K562 (cell line): ENCODE measurements at regions not wholly inside any gene's neighbourhood (a gene's known extent, or its start where the extent isn't known, plus 50 kb on each side); places are given as distances from the start of the nearest gene placed in this dataset.

ENCODE experiments used
- ATAC-seq: fragments of 200-7000 bp; cut with Tn5 transposase; 3 replicates; pipeline ENCODE4 v1.9.1; 2020; ENCODE audit warnings: moderate library complexity
- BruUV-seq: library from RNA; stranded (reverse); fragments of 400-500 nt; replicated peaks from 2 replicates; lab custom pipeline; 2021; lab: Mats Ljungman, UMichigan
- CTCF ChIA-PET: fragments of 300-600 bp; formaldehyde crosslinking; extraction: SDS; loops from one replicate; lab custom pipeline; 2021; ENCODE audit warnings: low intra/inter-chr PET ratio; lab: Yijun Ruan, JAX
- POLR2A ChIA-PET: fragments of 300-600, 350-650 bp; sonication (Branson Sonifier 250); formaldehyde crosslinking; extraction: SDS; loops from one replicate; lab custom pipeline; 2021; ENCODE audit warnings: antibody characterized with exemption, inconsistent platforms; lab: Yijun Ruan, JAX
- DNase-seq, 4 experiments: peaks; one replicate each; pipeline versions ENCODE4 v3.0.0 to v3.0.0-alpha.2; 2011 to 2018; ENCODE audit warnings: low spot score in 3 of 4, mixed read lengths in 3 of 4; ENCODE audit errors: extremely low read depth in 1 of 4
- FAIRE-seq: peaks from 2 replicates; lab custom pipeline; 2011; peaks lifted over from hg19 to GRCh38; lab: Jason Lieb, UNC
- H2AFZ ChIP-seq: 2 replicates; pipeline ENCODE4 v1.6.0; 2011; ENCODE audit warnings: low read depth, low read length, control low read depth, inconsistent platforms
- H3K27ac ChIP-seq: fragments of 200-600 bp; 3 replicates; pipeline ENCODE4 v1.8.0; 2011; ENCODE audit warnings: low read depth, mild to moderate bottlenecking, control low read depth, inconsistent platforms, low read length, moderate library complexity, mixed read lengths; ENCODE audit errors: extremely low read depth
- H3K27me3 ChIP-seq, 2 experiments: fragments of 300-600 bp in 1 of 2; 2 replicates in 1 of 2; 3 replicates in 1 of 2; pipeline versions ENCODE4 v1.6.0 to v1.8.0; 2011; ENCODE audit warnings: inconsistent platforms in 2 of 2, low read length in 2 of 2, mild to moderate bottlenecking in 1 of 2, mixed read lengths in 1 of 2, moderate library complexity in 1 of 2; ENCODE audit not compliant: control insufficient read depth in 2 of 2, insufficient read depth in 2 of 2
- H3K36me3 ChIP-seq: fragments of 300-600 bp; 3 replicates; pipeline ENCODE4 v1.8.0; 2011; ENCODE audit warnings: mild to moderate bottlenecking, low read length, inconsistent platforms; ENCODE audit not compliant: control insufficient read depth, insufficient read depth
- H3K4me1 ChIP-seq, 2 experiments: fragments of 200-600 bp in 1 of 2; replicated peaks in 1 of 2; 2 replicates in 1 of 2; 3 replicates in 1 of 2; pipeline versions ENCODE4 v1.5.1 to v1.8.0; 2011; ENCODE audit warnings: inconsistent platforms in 2 of 2, low read length in 2 of 2, mild to moderate bottlenecking in 1 of 2, mixed read lengths in 1 of 2, moderate library complexity in 1 of 2; ENCODE audit not compliant: control insufficient read depth in 2 of 2, insufficient read depth in 2 of 2
- H3K4me2 ChIP-seq: 2 replicates; pipeline ENCODE4 v1.6.1; 2011; ENCODE audit warnings: low read length, control low read depth, inconsistent platforms, mixed read lengths; ENCODE audit not compliant: insufficient read depth
- H3K4me3 ChIP-seq: fragments of 200-600 bp; sonication (generic), shearing (Covaris generic); 2 replicates; pipeline ENCODE4 v1.5.1; 2016; ENCODE audit warnings: control low read depth, inconsistent platforms
- H3K79me2 ChIP-seq: fragments of 200-600 bp; 3 replicates; pipeline ENCODE4 v1.8.0; 2011; ENCODE audit warnings: low read length, inconsistent platforms; ENCODE audit not compliant: control insufficient read depth, insufficient read depth
- H3K9ac ChIP-seq, 2 experiments: 2 replicates each; pipeline versions ENCODE4 v1.6.0 to v1.6.1; 2011; ENCODE audit warnings: low read depth in 2 of 2, low read length in 2 of 2, control low read depth in 1 of 2, inconsistent platforms in 1 of 2, mild to moderate bottlenecking in 1 of 2, mixed read lengths in 1 of 2; ENCODE audit not compliant: insufficient read depth in 1 of 2
- H3K9me1 ChIP-seq: one replicate; pipeline ENCODE4 v1.6.0; 2011; ENCODE audit warnings: inconsistent platforms, mild to moderate bottlenecking, low read length, moderate library complexity; ENCODE audit not compliant: control insufficient read depth, insufficient read depth
- H3K9me3 ChIP-seq: replicated peaks from 2 replicates; pipeline ENCODE4 v1.5.1; 2011; ENCODE audit warnings: low read depth, low read length, inconsistent platforms; ENCODE audit not compliant: control insufficient read depth, insufficient read depth
- H4K20me1 ChIP-seq: replicated peaks from 2 replicates; pipeline ENCODE4 v1.6.1; 2011; ENCODE audit warnings: low read length, inconsistent platforms, mixed read lengths; ENCODE audit not compliant: control insufficient read depth, insufficient read depth
- ADNP ChIP-seq: fragments of 200-800 bp; sonication (Bioruptor generic); IDR thresholded peaks from 2 replicates; pipeline ENCODE4 v1.6.1; 2016; ENCODE audit warnings: missing genetic modification characterization, missing compliant biosample characterization
- AFF1 ChIP-seq, 2 experiments: fragments of 450-650 bp; IDR thresholded peaks; 2 replicates each; pipeline ENCODE4 v1.6.1; 2018; ENCODE audit warnings: mild to moderate bottlenecking in 2 of 2, low read depth in 1 of 2; ENCODE audit not compliant: partially characterized antibody in 2 of 2
- CREB1 ChIP-seq, 2 experiments: sonication (generic) in 1 of 2; formaldehyde crosslinking in 1 of 2; IDR thresholded peaks; 2 replicates each; pipeline versions ENCODE4 v1.6.1 to v1.8.0; 2012 to 2022; ENCODE audit warnings: inconsistent platforms in 1 of 2, mild to moderate bottlenecking in 1 of 2, missing genetic modification reagents in 1 of 2, moderate library complexity in 1 of 2
- DLX4 ChIP-seq: fragments of 250-450 bp; sonication (Bioruptor Pico); IDR thresholded peaks from 2 replicates; pipeline ENCODE4 v1.6.1; 2021; ENCODE audit warnings: mild to moderate bottlenecking
- ELK3 ChIP-seq: fragments of 450-650 bp; formaldehyde crosslinking; IDR thresholded peaks from 2 replicates; pipeline ENCODE4 v1.4.0; 2020; ENCODE audit warnings: mild to moderate bottlenecking
- ILK ChIP-seq: fragments of 450-650 bp; IDR thresholded peaks from 2 replicates; pipeline ENCODE4 v1.6.1; 2016; ENCODE audit warnings: missing genetic modification characterization, low read depth, mild to moderate bottlenecking, missing compliant biosample characterization, moderate library complexity, borderline replicate concordance
- KDM1A ChIP-seq, 2 experiments: fragments of 450-650 bp; IDR thresholded peaks; 2 replicates each; pipeline ENCODE4 v1.6.1; 2016; ENCODE audit warnings: mild to moderate bottlenecking in 2 of 2
- PTTG1 ChIP-seq: fragments of 450-650 bp; IDR thresholded peaks from 2 replicates; pipeline ENCODE4 v1.6.1; 2016; ENCODE audit warnings: low read depth, mild to moderate bottlenecking, missing genetic modification characterization, missing compliant biosample characterization
- TGIF2 ChIP-seq: sonication (generic); formaldehyde crosslinking; IDR thresholded peaks from 2 replicates; pipeline ENCODE4 v1.8.1; 2022; ENCODE audit warnings: mild to moderate bottlenecking, missing genetic modification reagents, moderate library complexity
- XRCC5 ChIP-seq: fragments of 200-400 bp; formaldehyde crosslinking; IDR thresholded peaks from 2 replicates; pipeline ENCODE4 v1.6.1; 2017; ENCODE audit warnings: low read depth, mild to moderate bottlenecking, low read length
- ZBTB49 ChIP-seq: sonication (generic); formaldehyde crosslinking; IDR thresholded peaks from 2 replicates; pipeline ENCODE4 v1.8.0; 2022; ENCODE audit warnings: missing genetic modification reagents, mild to moderate bottlenecking, borderline replicate concordance
- ZBTB8A ChIP-seq: fragments of 450-650 bp; IDR thresholded peaks from 2 replicates; pipeline ENCODE4 v1.6.1; 2018; ENCODE audit warnings: mild to moderate bottlenecking, moderate library complexity; ENCODE audit not compliant: partially characterized antibody
- WGBS: fragments of 100-300 bp; shearing (Covaris generic); methylation state at CpG from one replicate; pipeline ENCODE4 v1.1.6; 2016; ENCODE audit warnings: low coverage, mixed read lengths; ENCODE audit not compliant: insufficient coverage; ENCODE audit errors: missing lambda C conversion rate; 5-methylcytosine and 5-hydroxymethylcytosine counted together
- in situ Hi-C: fragments of 300-500 bp; cut with MboI; formaldehyde crosslinking; loops from 4 replicates; pipeline ENCODE4 v1.15.0; 2018; ENCODE audit warnings: inconsistent platforms, mixed read lengths
- intact Hi-C: fragments of 100-400 bp; cut with micrococcal nuclease; formaldehyde crosslinking; loops from 2 replicates; pipeline ENCODE4 v1.14.2; 2022

GRCh38 chr1:55578646-55579045 is 363.5 kb upstream of the USP24 start (continued):
- TF ChIP-seq ILK (no peak), TGIF2 (no peak), ZBTB49 (CRISPR knock-in tag) (no peak), DLX4 (CRISPR knock-in tag) (no peak), ADNP (tag) (no peak)

- in situ Hi-C loops (no loop called here), intact Hi-C loops (no loop called here)
- ATAC-seq (no peak), FAIRE-seq (no peak), DNase-seq (no peak)
- POLR2A ChIA-PET = interaction anchor here (0.8 kb wide), 1 partner anchor 23 kb away, joined by 3 read pairs; no protein-coding TSS in a partner anchor
- Histone ChIP-seq H3K79me2 (no peaks in the 10 kb centered on the region), H4K20me1 (no peaks in the 10 kb centered on the region), H3K27me3 (no peaks in the 10 kb centered on the region), H3K36me3 (no peaks in the 10 kb centered on the region), H3K4me2 (no peak overlapping the region), H3K9me1 (no peaks in the 10 kb centered on the region), H3K27ac (no peak overlapping the region), H3K9ac (no peak overlapping the region), H3K4me1 (no peaks in the 10 kb centered on the region), H3K9me3 (no peaks in the 10 kb centered on the region), H3K4me3 (no peak overlapping the region), H2AFZ (no peak overlapping the region)
- CTCF ChIA-PET = no interaction called here
- 0% methylated on average over 4 of the region's 4 CpGs for WGBS
- BruUV-seq = no TSS peak
- TF ChIP-seq ELK3 = no peak
- TF ChIP-seq KDM1A (IDR thresholded peaks at IDR 0.05) = no peak
- TF ChIP-seq AFF1 (IDR thresholded peaks at IDR 0.05; ENCODE audit: low read depth in 1 of 2, partially characterized antibody in 2 of 2) = no peak
- TF ChIP-seq CREB1 (IDR thresholded peaks at IDR 0.05) = no peak
- TF ChIP-seq CREB1 (CRISPR knock-in tag; IDR thresholded peaks at IDR 0.05) = no peak
- no peak for TF ChIP-seq XRCC5
- TF ChIP-seq PTTG1 (tag) = no peak
- TF ChIP-seq ZBTB8A = no peak
Measured at GRCh38 chr1:55575571-55576279, 360.6 kb upstream of the USP24 start.
